SHP77 (cell line): ENCODE measurements at regions not wholly inside any gene's neighbourhood (a gene's known extent, or its start where the extent isn't known, plus 50 kb on each side); places are given as distances from the start of the nearest gene placed in this dataset.

Experiments
- DNase-seq, 2 experiments: peaks; one replicate each; lab custom pipeline; 2025; lab: John Stamatoyannopoulos, UW

GRCh38 chr12:107320929-107321631, 227.7 kb upstream of the CRY1 start:
- no peak for DNase-seq

DNA sequence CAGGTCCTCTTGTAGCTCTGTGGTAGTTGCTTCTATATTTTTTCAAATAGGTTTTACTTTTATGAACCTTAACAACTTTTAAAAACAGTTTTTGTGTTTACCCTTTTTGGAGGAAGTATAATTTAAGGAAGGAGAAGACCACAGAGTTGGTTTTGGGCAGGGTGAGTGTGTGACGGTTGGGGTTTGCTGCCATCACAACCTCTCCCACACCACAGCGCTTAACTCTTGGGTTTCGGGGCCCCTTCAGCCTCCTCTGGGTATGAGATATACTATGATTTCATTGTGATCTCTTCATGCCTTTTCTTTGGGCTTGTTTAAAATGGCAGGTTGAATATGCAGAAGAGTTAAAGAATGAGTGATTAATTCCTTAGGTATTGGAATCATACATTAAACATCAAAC, 228.7 kb upstream of the CRY1 start:
- no peak for DNase-seq

DNA sequence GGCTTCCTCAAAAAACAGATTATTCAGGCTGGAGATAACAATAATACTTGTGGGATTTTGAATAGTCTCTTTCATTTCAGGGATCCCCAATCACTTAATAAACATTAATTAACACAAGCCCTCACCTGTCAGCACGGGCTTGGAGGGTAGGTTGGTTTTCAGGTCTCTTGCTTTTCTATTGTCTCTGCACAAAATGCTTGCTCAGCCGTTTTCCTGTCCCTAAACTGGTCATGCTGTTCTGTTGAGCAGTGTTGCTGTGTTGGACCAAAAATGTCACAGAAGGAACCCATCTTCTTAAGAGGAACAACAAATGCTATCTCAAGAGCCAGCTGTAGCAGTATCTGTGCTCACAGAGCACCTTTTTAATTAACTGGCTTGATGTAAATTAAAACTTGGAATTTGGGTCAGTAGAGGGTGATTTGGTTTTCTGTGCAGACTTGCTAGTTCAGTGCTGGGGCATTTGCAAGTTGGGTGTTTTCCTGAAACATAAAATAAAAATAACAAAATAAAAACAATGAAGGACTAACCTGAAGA, 231.8 kb upstream of the CRY1 start:
- DNase-seq = no peak

- no peak for DNase-seq
Measured at GRCh38 chr12:107326237-107326636, 232.9 kb upstream of the CRY1 start.

DNA sequence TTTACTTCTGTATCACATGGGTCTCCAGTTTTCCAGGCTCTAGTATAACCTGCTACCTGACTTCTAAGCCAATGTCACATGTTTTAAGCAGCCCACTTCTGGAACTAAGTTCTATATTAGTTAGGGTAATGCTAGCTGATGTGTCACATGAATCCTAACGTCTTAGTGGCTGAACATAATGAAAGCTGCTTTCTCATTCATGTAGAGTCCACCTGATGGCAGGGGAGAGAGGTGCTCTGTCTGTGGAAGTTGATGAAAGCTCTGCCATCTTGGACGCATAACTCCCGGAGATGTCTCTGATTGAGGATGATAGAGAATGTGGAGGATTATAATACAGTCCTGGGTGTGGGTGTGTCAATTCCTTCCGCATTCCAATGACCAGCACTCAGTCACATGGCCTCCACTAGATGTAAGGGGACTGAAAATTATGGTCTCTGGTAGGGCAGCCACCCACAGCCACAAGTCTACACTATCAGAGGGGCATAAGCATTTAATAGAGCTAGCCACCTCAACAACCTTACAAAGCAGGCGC, 234.4 kb upstream of the CRY1 start:
- no peak for DNase-seq

- no peak for DNase-seq
Measured at GRCh38 chr12:107328442-107329133, 235.2 kb upstream of the CRY1 start.

DNA sequence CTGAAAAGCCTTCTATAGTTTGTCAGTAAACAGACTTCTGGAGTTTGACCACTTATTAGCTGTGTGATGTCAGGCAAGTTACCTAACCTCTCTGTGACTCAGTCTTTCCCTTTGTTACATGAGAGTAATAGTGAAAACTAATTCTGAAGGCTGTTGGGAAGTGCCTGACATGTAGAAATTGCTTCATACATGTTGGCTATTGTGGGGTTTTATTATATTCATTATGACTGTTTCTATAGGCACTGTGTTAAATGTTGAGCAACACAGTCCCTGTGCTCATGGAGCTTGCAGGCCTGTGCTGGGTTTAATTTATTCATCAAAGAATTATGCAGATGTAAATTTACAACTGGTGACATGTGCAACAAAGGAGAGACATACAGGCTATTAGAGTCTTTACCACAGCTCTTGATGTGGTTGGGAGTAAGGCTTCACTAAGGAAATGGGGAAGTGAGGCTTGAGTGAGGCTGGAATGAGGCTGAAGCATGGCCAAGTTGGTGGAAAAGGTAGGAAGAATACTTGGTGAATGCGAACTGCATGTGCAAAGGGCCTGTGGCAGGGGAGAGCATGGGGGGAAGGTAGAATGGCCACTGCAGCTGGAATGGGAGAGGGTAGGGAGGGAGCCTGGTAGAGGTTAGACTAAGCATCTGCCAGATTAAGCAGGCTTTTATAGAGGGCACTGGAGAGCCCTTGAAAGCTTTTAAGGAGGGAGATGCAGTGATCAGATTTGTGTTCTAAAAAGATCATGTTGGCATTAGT, 236.4 kb upstream of the CRY1 start:
- DNase-seq = no peak

- no peak for DNase-seq
Measured at GRCh38 chr12:107330831-107331431, 237.6 kb upstream of the CRY1 start.

DNA sequence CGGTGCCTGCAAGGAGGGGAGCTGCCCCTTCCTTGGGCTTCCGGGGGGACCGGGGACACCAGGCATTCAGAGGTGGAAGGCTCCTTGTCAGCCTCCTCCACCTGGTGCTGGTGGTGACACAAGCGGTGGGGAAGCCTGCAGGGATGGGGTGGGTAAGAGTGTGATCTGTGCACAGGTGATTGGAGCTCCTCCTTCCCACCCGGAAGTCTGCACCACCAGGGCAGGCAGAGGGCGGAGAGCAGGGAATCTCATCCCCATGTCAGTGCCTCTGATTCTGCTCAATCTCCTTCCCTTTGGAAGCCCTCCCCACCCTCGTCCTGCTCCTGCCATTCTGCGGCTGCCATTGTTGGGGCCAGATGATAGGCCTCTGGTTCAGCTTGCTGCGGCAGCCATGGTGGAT, 238.1 kb upstream of the CRY1 start:
- DNase-seq = no peak

- DNase-seq = no peak
Measured at GRCh38 chr12:107331912-107332311, 238.6 kb upstream of the CRY1 start.

GRCh38 chr12:107332743-107333142, 239.4 kb upstream of the CRY1 start:
- no peak for DNase-seq

DNA sequence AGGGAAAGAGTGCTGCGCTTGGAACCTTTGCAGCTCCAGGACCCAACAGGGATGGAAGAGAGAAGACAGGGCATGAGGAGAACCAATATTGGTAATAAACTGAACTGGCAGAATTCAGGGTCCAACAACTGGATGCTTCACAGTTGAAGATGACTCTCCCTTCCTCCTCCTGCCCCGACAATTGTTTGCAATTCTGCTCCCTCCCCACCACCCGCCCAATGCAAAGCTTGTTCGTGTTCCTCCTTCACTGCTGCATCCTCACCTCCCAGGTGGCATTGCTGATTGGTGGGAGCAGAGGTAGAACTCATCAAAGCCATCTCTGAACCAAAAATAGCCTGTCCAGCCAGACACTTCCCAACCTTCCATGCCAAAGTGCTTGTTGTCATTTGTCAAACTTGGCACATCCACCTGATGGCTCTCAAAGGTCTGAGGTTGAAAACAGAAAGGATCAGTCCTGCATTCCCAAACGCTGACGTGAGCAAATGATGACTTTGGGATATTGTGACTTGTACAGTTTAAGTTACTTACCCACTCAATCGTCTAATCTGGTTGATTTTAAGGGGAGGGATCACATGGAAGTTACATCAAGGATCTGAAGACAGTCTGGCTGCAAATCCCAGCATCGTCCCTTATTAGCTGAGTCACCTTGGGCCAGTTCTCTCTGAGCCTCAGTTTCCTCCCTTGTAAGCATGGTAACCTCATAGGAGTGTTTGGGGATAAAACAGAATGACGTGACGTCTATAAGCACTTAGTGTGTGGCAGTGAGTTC, 242.6 kb upstream of the CRY1 start:
- no peak for DNase-seq

- no peak for DNase-seq
Measured at GRCh38 chr12:107336695-107337094, 243.3 kb upstream of the CRY1 start.

GRCh38 chr12:107337346-107338095, 244.2 kb upstream of the CRY1 start:
- DNase-seq = no peak

GRCh38 chr12:107339487-107339886, 246.1 kb upstream of the CRY1 start:
- no peak for DNase-seq

- DNase-seq = no peak
Measured at GRCh38 chr12:107339932-107340331, 246.6 kb upstream of the CRY1 start.

DNA sequence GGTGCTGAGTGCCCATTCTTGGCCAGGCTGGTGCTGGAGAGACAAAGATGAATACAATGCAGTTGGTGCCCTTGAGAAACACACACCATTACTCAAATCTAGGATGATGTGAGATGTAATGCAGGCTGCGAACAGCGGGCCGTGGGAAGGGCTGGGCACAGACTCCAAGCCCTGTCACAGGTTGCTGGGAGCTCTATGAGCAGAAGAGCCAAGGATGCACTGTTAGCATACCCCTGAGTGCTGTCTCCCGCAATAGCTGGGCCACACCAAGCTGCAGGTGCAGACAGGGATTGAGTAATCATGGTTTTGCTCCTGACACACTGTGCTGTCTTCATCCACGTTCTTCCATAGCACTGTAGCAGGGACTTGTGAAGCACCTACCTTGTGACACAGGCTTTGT, 247.5 kb upstream of the CRY1 start:
- DNase-seq = no peak

DNA sequence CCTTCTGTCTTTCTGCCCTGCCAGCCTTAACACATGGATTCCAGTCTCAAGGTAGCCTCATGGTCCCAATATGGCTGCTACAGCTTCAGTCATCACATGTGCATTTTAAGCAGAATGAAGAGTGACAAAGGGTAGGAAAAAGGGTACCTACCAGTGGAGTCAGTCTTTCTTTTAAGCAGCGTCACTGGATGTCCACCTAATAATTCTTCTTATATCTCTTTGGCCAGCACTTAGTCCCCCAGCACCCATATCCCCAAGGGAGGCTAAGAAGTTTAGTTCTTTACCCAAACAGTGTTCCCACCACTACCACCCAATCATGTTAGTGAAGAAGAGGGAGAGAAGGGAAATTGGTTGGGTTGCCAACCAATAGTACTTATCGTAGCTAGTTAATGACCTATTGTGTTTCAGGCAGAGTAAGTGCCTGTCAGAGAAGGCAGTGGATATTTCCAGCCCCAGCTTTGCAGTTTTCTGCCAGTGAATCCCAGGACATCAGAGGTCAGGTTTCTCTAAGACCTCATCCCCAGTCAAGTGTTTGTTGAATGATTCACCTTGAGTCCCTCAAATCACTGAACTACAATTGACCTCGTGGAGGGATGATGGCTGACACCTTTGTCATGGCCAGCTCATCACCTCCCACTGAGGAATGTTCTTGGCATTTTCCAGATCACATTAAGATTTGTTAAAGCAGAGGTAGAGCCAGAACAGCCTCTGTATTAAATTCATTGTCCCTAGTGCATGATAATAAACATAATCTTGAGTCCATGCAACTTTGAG, 250.9 kb upstream of the CRY1 start:
- DNase-seq = no peak

DNA sequence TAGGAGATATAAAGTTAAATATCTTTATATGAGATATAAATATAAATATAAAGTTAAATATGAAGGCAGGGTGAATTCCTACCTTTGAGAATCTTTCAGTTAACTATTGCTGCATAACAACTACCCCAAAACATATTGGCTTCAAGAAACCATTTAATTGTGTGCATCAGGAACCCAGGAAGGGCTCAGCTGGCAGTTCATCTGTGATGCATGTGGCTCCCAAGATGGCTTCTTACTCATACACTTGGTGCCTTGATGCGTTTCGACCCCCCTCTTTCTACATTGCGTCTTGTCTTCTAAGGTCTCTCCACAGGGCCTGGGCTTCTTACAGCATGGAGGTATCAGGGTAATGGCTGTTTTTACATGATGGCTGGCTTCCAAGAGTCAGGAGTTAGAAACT, 253.9 kb upstream of the CRY1 start:
- DNase-seq = no peak
